ENCODE measurements at regions not wholly inside any gene's neighbourhood (a gene's known extent, or its start where the extent isn't known, plus 50 kb on each side); places are given as distances from the start of the nearest gene placed in this dataset.

DNA sequence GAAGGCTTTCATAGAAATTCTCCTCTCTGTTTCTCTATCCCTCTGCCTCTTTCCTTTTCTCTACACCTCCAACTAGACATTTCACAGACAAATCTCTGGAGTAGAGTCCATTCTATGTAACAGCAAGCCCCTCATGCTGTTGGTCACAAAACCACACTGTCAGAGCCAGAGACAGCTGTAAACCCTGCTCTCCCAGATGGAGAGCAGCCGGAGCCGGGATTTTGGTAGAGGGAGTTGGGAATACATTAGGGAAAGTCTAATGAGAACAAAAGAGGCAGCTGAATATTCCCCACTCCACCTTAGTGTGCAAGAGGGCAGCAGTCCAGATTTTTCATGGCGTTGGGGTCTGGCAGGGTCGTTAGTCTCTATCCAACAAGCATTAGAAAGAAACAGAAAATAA, 68.3 kb upstream of the EDN1 start:
- no peaks in the 10 kb centered on the region for H3K4me1 ChIP-seq (ENCODE audit: insufficient read depth, low read length)
- no peak for TF ChIP-seq EZH2 (IDR thresholded peaks at IDR 0.05; ENCODE audit: borderline replicate concordance, low read depth, low read length, severe bottlenecking)
- TF ChIP-seq, protein P1, sequence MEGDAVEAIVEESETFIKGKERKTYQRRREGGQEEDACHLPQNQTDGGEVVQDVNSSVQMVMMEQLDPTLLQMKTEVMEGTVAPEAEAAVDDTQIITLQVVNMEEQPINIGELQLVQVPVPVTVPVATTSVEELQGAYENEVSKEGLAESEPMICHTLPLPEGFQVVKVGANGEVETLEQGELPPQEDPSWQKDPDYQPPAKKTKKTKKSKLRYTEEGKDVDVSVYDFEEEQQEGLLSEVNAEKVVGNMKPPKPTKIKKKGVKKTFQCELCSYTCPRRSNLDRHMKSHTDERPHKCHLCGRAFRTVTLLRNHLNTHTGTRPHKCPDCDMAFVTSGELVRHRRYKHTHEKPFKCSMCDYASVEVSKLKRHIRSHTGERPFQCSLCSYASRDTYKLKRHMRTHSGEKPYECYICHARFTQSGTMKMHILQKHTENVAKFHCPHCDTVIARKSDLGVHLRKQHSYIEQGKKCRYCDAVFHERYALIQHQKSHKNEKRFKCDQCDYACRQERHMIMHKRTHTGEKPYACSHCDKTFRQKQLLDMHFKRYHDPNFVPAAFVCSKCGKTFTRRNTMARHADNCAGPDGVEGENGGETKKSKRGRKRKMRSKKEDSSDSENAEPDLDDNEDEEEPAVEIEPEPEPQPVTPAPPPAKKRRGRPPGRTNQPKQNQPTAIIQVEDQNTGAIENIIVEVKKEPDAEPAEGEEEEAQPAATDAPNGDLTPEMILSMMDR (IDR thresholded peaks at IDR 0.05; ENCODE audit: borderline replicate concordance, extremely low read depth, low read length, poor library complexity, severe bottlenecking): no peak
- H3K27ac ChIP-seq (ENCODE audit: low read length): no peak overlapping the region
- H4K20me1 ChIP-seq (ENCODE audit: insufficient read depth, low read length): no peaks in the 10 kb centered on the region
- H2AFZ ChIP-seq (ENCODE audit: low read depth, low read length): no peak overlapping the region
- no peak for ATAC-seq (ENCODE audit: insufficient read depth, low read depth)
- H3K79me2 ChIP-seq (ENCODE audit: insufficient read depth, low read length): no peaks in the 10 kb centered on the region
- no peak overlapping the region for H3K4me2 ChIP-seq (ENCODE audit: insufficient read depth, low read length)
- no peaks in the 10 kb centered on the region for H3K9me3 ChIP-seq (ENCODE audit: insufficient read depth, low read length, severe bottlenecking)
- no peak for DNase-seq
- no peaks in the 10 kb centered on the region for H3K36me3 ChIP-seq (ENCODE audit: insufficient read depth, low read length)
- H3K4me3 ChIP-seq (ENCODE audit: low read depth in 1 of 2, low read length in 2 of 2): no peak overlapping the region
- peaks cover 2% of the 10 kb centered on the region for H3K27me3 ChIP-seq (ENCODE audit: insufficient read depth, low read length, poor library complexity)
- H3K9ac ChIP-seq (ENCODE audit: low read depth, low read length): no peak overlapping the region

DNA sequence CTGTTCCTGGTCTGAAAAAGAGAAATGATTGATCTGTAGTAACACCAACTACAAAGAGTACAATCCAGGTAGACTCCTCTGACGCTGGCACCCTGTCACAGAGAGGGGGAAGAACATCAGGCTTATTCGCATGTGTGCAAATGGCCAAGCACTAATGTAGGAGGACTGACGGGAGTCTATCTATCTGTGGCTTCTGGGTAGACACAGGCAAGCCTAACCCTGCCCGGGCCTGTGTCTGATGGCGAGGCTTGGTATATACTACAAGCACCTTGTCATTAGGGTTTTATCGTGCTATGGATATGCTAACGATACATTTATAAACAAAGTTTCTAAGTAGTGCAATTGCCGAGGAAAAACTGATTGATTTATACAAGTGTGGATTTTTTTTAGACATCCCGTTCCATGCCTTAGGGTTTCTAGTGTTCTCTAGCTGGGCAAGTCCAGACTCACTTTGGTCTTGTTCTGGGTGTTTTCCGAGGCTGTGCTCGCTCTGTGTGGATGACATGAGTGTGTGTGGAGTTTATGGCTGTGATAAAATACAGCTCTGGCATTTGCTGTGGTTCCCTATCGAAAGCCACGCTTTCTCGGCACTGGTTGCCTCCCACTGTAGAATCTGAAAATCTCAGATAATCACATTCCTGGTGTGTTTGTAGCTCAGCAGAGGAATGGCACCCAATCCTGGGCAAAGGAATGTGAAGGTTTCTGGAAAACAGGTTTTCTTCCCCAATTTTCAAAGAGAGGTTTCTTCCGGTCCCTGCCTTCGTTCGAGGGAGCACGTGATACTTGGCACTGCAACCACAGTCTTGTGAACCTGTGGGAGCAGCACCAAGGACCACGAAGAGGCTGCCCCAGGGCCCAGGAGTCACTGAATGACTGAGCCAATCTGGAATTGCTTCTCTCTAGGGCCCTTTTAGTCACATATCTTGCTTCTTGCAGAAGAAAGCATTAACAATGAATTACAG, 67.5 kb upstream of the EDN1 start:
- H3K4me2 ChIP-seq (ENCODE audit: insufficient read depth, low read length): no peak overlapping the region
- H3K4me1 ChIP-seq (ENCODE audit: insufficient read depth, low read length): no peaks in the 10 kb centered on the region
- ATAC-seq (ENCODE audit: insufficient read depth, low read depth): no peak
- TF ChIP-seq EZH2 (IDR thresholded peaks at IDR 0.05; ENCODE audit: borderline replicate concordance, low read depth, low read length, severe bottlenecking): no peak
- TF ChIP-seq, protein P1 (IDR thresholded peaks at IDR 0.05; ENCODE audit: borderline replicate concordance, extremely low read depth, low read length, poor library complexity, severe bottlenecking): no peak
- no peak overlapping the region for H3K9ac ChIP-seq (ENCODE audit: low read depth, low read length)
- H3K27ac ChIP-seq (ENCODE audit: low read length): no peak overlapping the region
- H4K20me1 ChIP-seq (ENCODE audit: insufficient read depth, low read length): no peaks in the 10 kb centered on the region
- H3K79me2 ChIP-seq (ENCODE audit: insufficient read depth, low read length): no peaks in the 10 kb centered on the region
- H3K36me3 ChIP-seq (ENCODE audit: insufficient read depth, low read length): no peaks in the 10 kb centered on the region
- H3K9me3 ChIP-seq (ENCODE audit: insufficient read depth, low read length, severe bottlenecking): no peaks in the 10 kb centered on the region
- H3K27me3 ChIP-seq (ENCODE audit: insufficient read depth, low read length, poor library complexity): peaks cover 2% of the 10 kb centered on the region
- no peak for DNase-seq
- H3K4me3 ChIP-seq (ENCODE audit: low read depth in 1 of 2, low read length in 2 of 2): no peak overlapping the region
- H2AFZ ChIP-seq (ENCODE audit: low read depth, low read length): no peak overlapping the region

DNA sequence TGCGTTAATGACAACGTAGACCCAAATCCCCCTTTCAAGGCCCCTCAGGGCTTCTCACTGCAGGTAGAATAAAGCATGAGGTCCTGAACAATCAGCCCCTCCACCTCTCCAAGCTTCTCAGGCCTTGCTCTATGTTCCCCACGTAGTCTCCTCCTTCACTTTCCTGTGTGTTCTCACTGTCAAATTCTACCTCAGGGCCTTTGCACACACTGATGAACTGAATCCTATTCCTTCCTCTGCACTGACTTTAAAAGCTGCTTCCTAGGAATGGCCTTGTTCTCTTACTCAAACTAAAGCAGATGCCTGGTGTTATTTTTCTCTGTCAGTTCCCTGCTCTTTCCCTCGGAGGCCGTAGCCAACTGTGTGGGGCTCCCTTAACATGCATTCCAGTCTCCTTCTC, 66.8 kb upstream of the EDN1 start:
- no peak for DNase-seq
- Histone ChIP-seq H3K36me3 (ENCODE audit: insufficient read depth, low read length) (no peaks in the 10 kb centered on the region), H3K27me3 (ENCODE audit: insufficient read depth, low read length, poor library complexity) (peaks cover 2% of the 10 kb centered on the region), H3K4me2 (ENCODE audit: insufficient read depth, low read length) (no peak overlapping the region), H3K4me3 (ENCODE audit: low read depth in 1 of 2, low read length in 2 of 2) (no peak overlapping the region), H3K9ac (ENCODE audit: low read depth, low read length) (no peak overlapping the region), H3K27ac (ENCODE audit: low read length) (no peak overlapping the region), H4K20me1 (ENCODE audit: insufficient read depth, low read length) (no peaks in the 10 kb centered on the region), H3K4me1 (ENCODE audit: insufficient read depth, low read length) (no peaks in the 10 kb centered on the region), H3K79me2 (ENCODE audit: insufficient read depth, low read length) (no peaks in the 10 kb centered on the region), H2AFZ (ENCODE audit: low read depth, low read length) (no peak overlapping the region), H3K9me3 (ENCODE audit: insufficient read depth, low read length, severe bottlenecking) (no peaks in the 10 kb centered on the region)
- ATAC-seq (ENCODE audit: insufficient read depth, low read depth): no peak
- TF ChIP-seq, protein P1 (IDR thresholded peaks at IDR 0.05; ENCODE audit: borderline replicate concordance, extremely low read depth, low read length, poor library complexity, severe bottlenecking): no peak
- TF ChIP-seq EZH2 (IDR thresholded peaks at IDR 0.05; ENCODE audit: borderline replicate concordance, low read depth, low read length, severe bottlenecking): no peak
